H1 (cell line): ENCODE measurements at regions not wholly inside any gene's neighbourhood (a gene's known extent, or its start where the extent isn't known, plus 50 kb on each side); places are given as distances from the start of the nearest gene placed in this dataset.

Experiments used
- CTCF ChIA-PET: fragments of 300-600 bp; sonication (Branson Sonifier 250); formaldehyde crosslinking; loops from one replicate; lab custom pipeline; 2021; ENCODE audit not compliant: partially characterized antibody; lab: Charles Lee
- POLR2A ChIA-PET: fragments of 300-600 bp; sonication (Branson Sonifier 250); formaldehyde crosslinking; loops from one replicate; lab custom pipeline; 2021; ENCODE audit warnings: inconsistent platforms; ENCODE audit not compliant: partially characterized antibody; lab: Charles Lee
- DNase-seq, 2 experiments: peaks; one replicate each; pipeline versions ENCODE4 v3.0.0 to v3.0.0-alpha.2; 2010 to 2022; ENCODE audit warnings: low spot score in 2 of 2, low read depth in 1 of 2, mixed read lengths in 1 of 2
- FAIRE-seq: peaks from 2 replicates; lab custom pipeline; 2011; peaks lifted over from hg19 to GRCh38; lab: Jason Lieb, UNC
- H2AFZ ChIP-seq: 2 replicates; pipeline ENCODE4 v1.8.1; 2012; ENCODE audit warnings: low read length, inconsistent platforms
- H2AK5ac ChIP-seq: 2 replicates; pipeline ENCODE4 v1.6.1; 2013; ENCODE audit warnings: low read depth, low read length
- H2BK120ac ChIP-seq: replicated peaks from 2 replicates; pipeline ENCODE3; 2013; ENCODE audit warnings: low read depth, low read length, inconsistent platforms
- H2BK12ac ChIP-seq: 2 replicates; pipeline ENCODE4 v1.6.1; 2013; ENCODE audit warnings: low read depth, low read length
- H2BK15ac ChIP-seq: 2 replicates; pipeline ENCODE4 v1.6.1; 2013; ENCODE audit warnings: low read length
- H2BK20ac ChIP-seq: 2 replicates; pipeline ENCODE4 v1.6.1; 2013; ENCODE audit warnings: low read length
- H2BK5ac ChIP-seq: 2 replicates; pipeline ENCODE4 v1.6.1; 2013; ENCODE audit warnings: low read depth, low read length
- H3K14ac ChIP-seq: 2 replicates; pipeline ENCODE4 v1.6.1; 2013; ENCODE audit warnings: inconsistent platforms; ENCODE audit not compliant: insufficient read length
- H3K18ac ChIP-seq: 2 replicates; pipeline ENCODE4 v1.6.1; 2013; ENCODE audit warnings: low read length; ENCODE audit errors: extremely low read depth
- H3K23ac ChIP-seq: 2 replicates; pipeline ENCODE4 v1.6.1; 2013; ENCODE audit warnings: inconsistent platforms; ENCODE audit not compliant: insufficient read length
- H3K23me2 ChIP-seq: 2 replicates; pipeline ENCODE4 v1.6.1; 2013; ENCODE audit warnings: low read depth, low read length
- H3K27ac ChIP-seq: 2 replicates; pipeline ENCODE4 v1.6.1; 2011; ENCODE audit warnings: low read depth, low read length, inconsistent platforms
- H3K27me3 ChIP-seq, 4 experiments: replicated peaks in 1 of 4; 1 replicate in 1 of 4; 2 replicates in 3 of 4; pipeline versions ENCODE4 v1.6.1 to v1.8.1; 2011 to 2013; ENCODE audit warnings: low read length in 3 of 4, mild to moderate bottlenecking in 3 of 4, inconsistent platforms in 2 of 4, mixed read lengths in 2 of 4, moderate library complexity in 1 of 4; ENCODE audit not compliant: control insufficient read depth in 3 of 4, insufficient read depth in 3 of 4; ENCODE audit errors: extremely low read depth in 1 of 4
- H3K36me3 ChIP-seq, 4 experiments: 2 replicates each; pipeline versions ENCODE4 v1.6.1 to v1.8.1; 2011 to 2013; ENCODE audit warnings: mild to moderate bottlenecking in 4 of 4, low read length in 3 of 4, moderate library complexity in 2 of 4, control low read depth in 1 of 4, inconsistent platforms in 1 of 4; ENCODE audit not compliant: insufficient read depth in 4 of 4, control insufficient read depth in 2 of 4
- H3K4ac ChIP-seq: replicated peaks from 2 replicates; pipeline ENCODE3; 2013; ENCODE audit warnings: low read length, low read depth, mixed read lengths, inconsistent platforms; ENCODE audit not compliant: insufficient read length
- H3K4me1 ChIP-seq, 4 experiments: replicated peaks in 1 of 4; 1 replicate in 1 of 4; 2 replicates in 3 of 4; pipeline versions ENCODE4 v1.6.1 to v1.8.1; 2011 to 2013; ENCODE audit warnings: low read length in 3 of 4, inconsistent platforms in 2 of 4, mixed read lengths in 1 of 4; ENCODE audit not compliant: insufficient read depth in 4 of 4, control insufficient read depth in 3 of 4
- H3K4me2 ChIP-seq, 2 experiments: 2 replicates each; pipeline versions ENCODE4 v1.6.1 to v1.8.1; 2011 to 2013; ENCODE audit warnings: low read depth in 2 of 2, low read length in 2 of 2, control low read depth in 1 of 2, inconsistent platforms in 1 of 2, mild to moderate bottlenecking in 1 of 2; ENCODE audit not compliant: insufficient read depth in 1 of 2
- H3K4me3 ChIP-seq, 4 experiments: fragments of 200-600, 300-600 bp in 1 of 4; sonication (generic), shearing (Covaris generic), sonication (Bioruptor Twin) in 1 of 4; 2 replicates each; pipeline versions ENCODE4 v1.5.1 to v1.8.1; 2011 to 2016; ENCODE audit warnings: low read length in 4 of 4, low read depth in 3 of 4, control low read depth in 2 of 4, inconsistent platforms in 2 of 4, mild to moderate bottlenecking in 2 of 4, mixed read lengths in 1 of 4, moderate library complexity in 1 of 4; ENCODE audit not compliant: insufficient read depth in 2 of 4; ENCODE audit errors: extremely low read depth in 1 of 4
- H3K56ac ChIP-seq: replicated peaks from 2 replicates; pipeline ENCODE3; 2013; ENCODE audit warnings: low read depth, mild to moderate bottlenecking, mixed read lengths, low read length, inconsistent platforms; ENCODE audit not compliant: insufficient read length
- H3K79me1 ChIP-seq: 2 replicates; pipeline ENCODE4 v1.6.1; 2013; ENCODE audit warnings: low read depth, low read length, control low read depth
- H3K79me2 ChIP-seq, 2 experiments: 2 replicates each; pipeline versions ENCODE4 v1.6.1 to v1.8.1; 2012 to 2013; ENCODE audit warnings: low read length in 2 of 2, mild to moderate bottlenecking in 2 of 2, inconsistent platforms in 1 of 2; ENCODE audit not compliant: insufficient read depth in 2 of 2, control insufficient read depth in 1 of 2
- H3K9ac ChIP-seq, 4 experiments: replicated peaks in 1 of 4; 1 replicate in 1 of 4; 2 replicates in 3 of 4; pipeline versions ENCODE4 v1.6.1 to v1.8.1; 2011 to 2013; ENCODE audit warnings: low read depth in 3 of 4, low read length in 3 of 4, control low read depth in 2 of 4, mild to moderate bottlenecking in 2 of 4, moderate library complexity in 2 of 4, inconsistent platforms in 1 of 4; ENCODE audit errors: extremely low read depth in 1 of 4
- H3K9me3 ChIP-seq, 2 experiments: 2 replicates each; pipeline versions ENCODE4 v1.6.1 to v1.8.1; 2012 to 2013; ENCODE audit warnings: mild to moderate bottlenecking in 2 of 2, moderate library complexity in 2 of 2, control low read depth in 1 of 2, inconsistent platforms in 1 of 2, low read depth in 1 of 2, low read length in 1 of 2, mixed read lengths in 1 of 2; ENCODE audit not compliant: insufficient read depth in 2 of 2
- H4K20me1 ChIP-seq, 2 experiments: replicated peaks in 1 of 2; 2 replicates each; pipeline versions ENCODE3 to v1.8.1; 2011 to 2013; ENCODE audit warnings: inconsistent platforms in 2 of 2, low read length in 2 of 2, mild to moderate bottlenecking in 1 of 2; ENCODE audit not compliant: insufficient read depth in 2 of 2, control insufficient read depth in 1 of 2
- H4K5ac ChIP-seq: 2 replicates; pipeline ENCODE4 v1.6.1; 2013; ENCODE audit warnings: low read length, low read depth, mixed read lengths, inconsistent platforms; ENCODE audit not compliant: insufficient read length
- H4K8ac ChIP-seq: 2 replicates; pipeline ENCODE4 v1.8.0; 2013; ENCODE audit warnings: mild to moderate bottlenecking, moderate library complexity, low read length, inconsistent platforms; ENCODE audit not compliant: insufficient read depth; ENCODE audit errors: extremely low read depth
- H4K91ac ChIP-seq: replicated peaks from 2 replicates; pipeline ENCODE3; 2013; ENCODE audit warnings: low read length, mixed read lengths, inconsistent platforms; ENCODE audit not compliant: insufficient read length
- ATF3 ChIP-seq: IDR thresholded peaks from 2 replicates; pipeline ENCODE4 v1.6.1; 2011; ENCODE audit warnings: low read depth, mild to moderate bottlenecking, low read length; ENCODE audit not compliant: insufficient read depth
- CTBP2 ChIP-seq: IDR thresholded peaks from 2 replicates; pipeline ENCODE4 v1.7.0; 2011; ENCODE audit warnings: borderline replicate concordance, mild to moderate bottlenecking, moderate library complexity, mixed read lengths, low read length; ENCODE audit not compliant: insufficient read depth, insufficient read length
- JUN ChIP-seq: IDR thresholded peaks from 2 replicates; pipeline ENCODE4 v1.6.1; 2011; ENCODE audit warnings: low read depth, mild to moderate bottlenecking, improper control_type of control experiment, low read length
- JUND ChIP-seq: IDR thresholded peaks from 2 replicates; pipeline ENCODE4 v1.6.1; 2011; ENCODE audit warnings: mild to moderate bottlenecking, improper control_type of control experiment, low read length
- KDM4A ChIP-seq: IDR thresholded peaks from one replicate; pipeline ENCODE4 v1.7.1; 2012; ENCODE audit warnings: low read depth, mild to moderate bottlenecking, moderate library complexity, low read length, inconsistent platforms; ENCODE audit not compliant: severe bottlenecking
- KDM5A ChIP-seq: fragments of 200-600 bp; IDR thresholded peaks from 2 replicates; pipeline ENCODE4 v1.7.1; 2012; ENCODE audit warnings: mild to moderate bottlenecking, low read length, inconsistent platforms, mixed read lengths
- NRF1 ChIP-seq: IDR thresholded peaks from 2 replicates; pipeline ENCODE4 v1.6.1; 2011; ENCODE audit warnings: mild to moderate bottlenecking, low read depth, low read length, improper control_type of control experiment
- POLR2A ChIP-seq, 2 experiments: IDR thresholded peaks; 1 replicate in 1 of 2; 2 replicates in 1 of 2; pipeline ENCODE4 v1.6.1; 2011; ENCODE audit warnings: low read depth in 2 of 2, low read length in 2 of 2, mild to moderate bottlenecking in 2 of 2; ENCODE audit errors: control extremely low read depth in 1 of 2
- RNF2 ChIP-seq: fragments of 200-900, 300-1000 bp; sonication (generic); IDR thresholded peaks from 2 replicates; pipeline ENCODE4 v1.7.1; 2016; ENCODE audit warnings: borderline replicate concordance, low read depth, mild to moderate bottlenecking, antibody characterized with exemption, low read length; ENCODE audit not compliant: poor library complexity, severe bottlenecking; ENCODE audit errors: missing control alignments
- TAF1 ChIP-seq: IDR thresholded peaks from 2 replicates; pipeline ENCODE4 v1.6.1; 2011; ENCODE audit warnings: mild to moderate bottlenecking, low read depth, low read length
- YY1 ChIP-seq: IDR thresholded peaks from 2 replicates; pipeline ENCODE4 v1.6.1; 2011; ENCODE audit warnings: low read depth, mild to moderate bottlenecking, low read length
- WGBS, 2 experiments: shearing (Covaris generic) in 1 of 2; methylation state at CpG; one replicate each; pipeline versions ENCODE4 v1.1.6 to v1.1.7; 2013 to 2015; ENCODE audit warnings: low lambda C conversion rate in 2 of 2, mixed read lengths in 2 of 2, inconsistent platforms in 1 of 2, low coverage in 1 of 2, missing lambda C conversion rate in 1 of 2; ENCODE audit not compliant: insufficient replicate concordance in 2 of 2, insufficient coverage in 1 of 2, insufficient read length in 1 of 2; ENCODE audit errors: extremely low coverage in 1 of 2, missing lambda C conversion rate in 1 of 2; 5-methylcytosine and 5-hydroxymethylcytosine counted together
- TF ChIP-seq, protein P1 (sequence below): IDR thresholded peaks from 2 replicates; pipeline ENCODE4 v1.6.1; 2011; ENCODE audit warnings: low read length, improper control_type of control experiment

- no peak overlapping the region for H3K4me2 ChIP-seq
- H3K4ac ChIP-seq = no peak overlapping the region
- H3K56ac ChIP-seq = no peak overlapping the region
- H3K23me2 ChIP-seq = no peaks in the 10 kb centered on the region
- H3K18ac ChIP-seq = no peak overlapping the region
- no peak overlapping the region for H2AFZ ChIP-seq
- H3K4me1 ChIP-seq = no peaks in the 10 kb centered on the region
- H3K27ac ChIP-seq = no peak overlapping the region
- no peak overlapping the region for H3K9ac ChIP-seq
- no peaks in the 10 kb centered on the region for H3K9me3 ChIP-seq
- H4K20me1 ChIP-seq = no peaks in the 10 kb centered on the region
- no peak overlapping the region for H4K5ac ChIP-seq
- no peak overlapping the region for H2BK12ac ChIP-seq
- H3K79me1 ChIP-seq = no peaks in the 10 kb centered on the region
- H4K8ac ChIP-seq = no peak overlapping the region
- H3K4me3 ChIP-seq = no peak overlapping the region
- H2BK15ac ChIP-seq = no peak overlapping the region
- H4K91ac ChIP-seq = no peak overlapping the region
- no peak overlapping the region for H3K23ac ChIP-seq
- POLR2A ChIA-PET = no interaction called here
- no peaks in the 10 kb centered on the region for H3K27me3 ChIP-seq
- no peak overlapping the region for H2BK5ac ChIP-seq
- H3K14ac ChIP-seq = no peak overlapping the region
- WGBS, 2 experiments = 83% methylated on average over 2 of the region's 2 CpGs; no CpG with 5 or more reads in 1 of the 2 experiments
- no peak overlapping the region for H2BK120ac ChIP-seq
- FAIRE-seq (no peak), DNase-seq (no peak)
- TF ChIP-seq JUN = no peak
- TF ChIP-seq TAF1 = no peak
- no peak for TF ChIP-seq POLR2A (IDR thresholded peaks at IDR 0.05; ENCODE audit: control extremely low read depth in 1 of 2, low read depth in 2 of 2, low read length in 2 of 2)
- TF ChIP-seq CTBP2 = no peak
- TF ChIP-seq RNF2 = no peak
- TF ChIP-seq, protein P1, sequence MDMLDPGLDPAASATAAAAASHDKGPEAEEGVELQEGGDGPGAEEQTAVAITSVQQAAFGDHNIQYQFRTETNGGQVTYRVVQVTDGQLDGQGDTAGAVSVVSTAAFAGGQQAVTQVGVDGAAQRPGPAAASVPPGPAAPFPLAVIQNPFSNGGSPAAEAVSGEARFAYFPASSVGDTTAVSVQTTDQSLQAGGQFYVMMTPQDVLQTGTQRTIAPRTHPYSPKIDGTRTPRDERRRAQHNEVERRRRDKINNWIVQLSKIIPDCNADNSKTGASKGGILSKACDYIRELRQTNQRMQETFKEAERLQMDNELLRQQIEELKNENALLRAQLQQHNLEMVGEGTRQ = no peak
- no peak for TF ChIP-seq KDM4A
- TF ChIP-seq ATF3 = no peak
- TF ChIP-seq JUND = no peak
- TF ChIP-seq YY1 = no peak
- no peak for TF ChIP-seq KDM5A
- no peak for TF ChIP-seq NRF1
- TF ChIP-seq, all 59 proteins: peak for 0
- CTCF ChIA-PET = no interaction called here
- Histone ChIP-seq H2AK5ac (no peak overlapping the region), H2BK20ac (no peak overlapping the region), H3K79me2 (no peaks in the 10 kb centered on the region), H3K36me3 (no peaks in the 10 kb centered on the region)
Measured at GRCh38 chr2:82675186-82675585, 1783.9 kb downstream of the SUCLG1 start.
